Lung (tissue), 11 donors: ENCODE measurements at regions not wholly inside any gene's neighbourhood (a gene's known extent, or its start where the extent isn't known, plus 50 kb on each side); places are given as distances from the start of the nearest gene placed in this dataset.

Experiments
- ATAC-seq: fragments of 200-7000 bp; cut with Tn5 transposase; one replicate; pipeline ENCODE4 v1.9.1; 2020; ENCODE audit warnings: moderate number of reproducible peaks; ENCODE audit not compliant: insufficient read depth, low FRiP score
- DNase-seq, 3 donors: peaks; one replicate each; pipeline ENCODE4 v3.0.0-alpha.2; 2013 to 2017
- H3K27ac ChIP-seq, 2 donors: one replicate each; pipeline ENCODE4 v1.5.1; 2013; ENCODE audit warnings: mild to moderate bottlenecking in 2 of 2, moderate library complexity in 2 of 2, control low read depth in 1 of 2, inconsistent platforms in 1 of 2, low read depth in 1 of 2, low read length in 1 of 2
- H3K27me3 ChIP-seq, 3 donors: one replicate each; pipeline ENCODE4 v1.5.1; 2013; ENCODE audit warnings: low read length in 2 of 3; ENCODE audit not compliant: control insufficient read depth in 3 of 3, insufficient read depth in 3 of 3
- H3K36me3 ChIP-seq, 4 donors: one replicate each; pipeline ENCODE4 v1.5.1; 2013; ENCODE audit warnings: low read length in 4 of 4, mild to moderate bottlenecking in 1 of 4, moderate library complexity in 1 of 4; ENCODE audit not compliant: control insufficient read depth in 4 of 4, insufficient read depth in 4 of 4
- H3K4me1 ChIP-seq, 5 donors: one replicate each; pipeline ENCODE4 v1.5.1; 2013; ENCODE audit warnings: low read length in 5 of 5, mild to moderate bottlenecking in 2 of 5, moderate library complexity in 1 of 5; ENCODE audit not compliant: control insufficient read depth in 5 of 5, insufficient read depth in 5 of 5
- H3K4me3 ChIP-seq: one replicate; pipeline ENCODE4 v1.5.1; 2013; ENCODE audit warnings: mild to moderate bottlenecking, control low read depth, moderate library complexity
- H3K9ac ChIP-seq, 2 donors: one replicate each; pipeline ENCODE4 v1.5.1; 2013; ENCODE audit warnings: low read length in 2 of 2, control low read depth in 1 of 2; ENCODE audit not compliant: insufficient read depth in 1 of 2
- H3K9me3 ChIP-seq, 4 donors: one replicate each; pipeline ENCODE4 v1.5.1; 2013; ENCODE audit warnings: low read length in 3 of 4, mild to moderate bottlenecking in 1 of 4, moderate library complexity in 1 of 4; ENCODE audit not compliant: control insufficient read depth in 4 of 4, insufficient read depth in 3 of 4
- CTCF ChIP-seq: IDR thresholded peaks from 2 replicates; pipeline ENCODE4 v1.5.1; 2012; ENCODE audit warnings: mild to moderate bottlenecking; ENCODE audit errors: control extremely low read depth, extremely low read depth
- WGBS, 2 donors: extraction: QIAGEN DNeasy Blood & Tissue Kit; methylation state at CpG; one replicate each; pipeline ENCODE4 v1.1.7; 2013; 5-methylcytosine and 5-hydroxymethylcytosine counted together
- donor health status: control.
- donor health status: control.
- donor health status: Bipolar disorder and iron deficiency.
- donor health status: healthy.
- donor health status: DM: yes; HTN: yes; CAD: no.

- TF ChIP-seq CTCF = no peak
- no peak overlapping the region for H3K9ac ChIP-seq
- H3K9me3 ChIP-seq = peaks cover 0 to 11% (median 5%) of the 10 kb centered on the region in 4 donors
- no peak overlapping the region for H3K4me3 ChIP-seq
- WGBS, 2 donors = 78 to 90% methylated on average over 1 of the region's 1 CpG
- no peaks in the 10 kb centered on the region for H3K27me3 ChIP-seq
- ATAC-seq (no peak), DNase-seq (no peak)
- H3K36me3 ChIP-seq = no peaks in the 10 kb centered on the region
- H3K4me1 ChIP-seq = no peaks in the 10 kb centered on the region
- no peak overlapping the region for H3K27ac ChIP-seq
Observed at GRCh38 chr1:73331726-73332125, 866.2 kb downstream of the LRRIQ3 start.

GRCh38 chr1:73327998-73328397, 870.0 kb downstream of the LRRIQ3 start:
- no peak overlapping the region for H3K9ac ChIP-seq
- H3K27me3 ChIP-seq = no peaks in the 10 kb centered on the region
- WGBS, 2 donors = 89 to 94% methylated on average over 3 of the region's 3 CpGs
- H3K4me1 ChIP-seq = no peaks in the 10 kb centered on the region
- DNase-seq (no peak), ATAC-seq (no peak)
- H3K36me3 ChIP-seq = no peaks in the 10 kb centered on the region
- no peak overlapping the region for H3K4me3 ChIP-seq
- H3K9me3 ChIP-seq = peaks cover 0 to 23% (median 9%) of the 10 kb centered on the region in 4 donors
- no peak overlapping the region for H3K27ac ChIP-seq
- TF ChIP-seq CTCF = no peak

GRCh38 chr1:73327180-73327793, 870.7 kb downstream of the LRRIQ3 start:
- 87 to 88% methylated on average over 3 of the region's 3 CpGs for WGBS, 2 donors
- TF ChIP-seq CTCF = no peak
- no peak for ATAC-seq

GRCh38 chr1:73326663-73327062, 871.3 kb downstream of the LRRIQ3 start:
- no peaks in the 10 kb centered on the region for H3K4me1 ChIP-seq
- no peak overlapping the region for H3K27ac ChIP-seq
- 88 to 92% methylated on average over 5 of the region's 5 CpGs for WGBS, 2 donors
- ATAC-seq (no peak), DNase-seq (no peak)
- H3K27me3 ChIP-seq = no peaks in the 10 kb centered on the region
- TF ChIP-seq CTCF = no peak
- no peaks in the 10 kb centered on the region for H3K36me3 ChIP-seq
- no peak overlapping the region for H3K4me3 ChIP-seq
- H3K9me3 ChIP-seq = peaks cover 0 to 18% (median 9%) of the 10 kb centered on the region in 4 donors
- no peak overlapping the region for H3K9ac ChIP-seq

More at GRCh38 chr1:73327180-73327793, 870.7 kb downstream of the LRRIQ3 start:
- H3K27me3 ChIP-seq = no peaks in the 10 kb centered on the region
- H3K27ac ChIP-seq = no peak overlapping the region
- H3K4me3 ChIP-seq = no peak overlapping the region
- H3K4me1 ChIP-seq = no peaks in the 10 kb centered on the region
- no peaks in the 10 kb centered on the region for H3K36me3 ChIP-seq
- no peak overlapping the region for H3K9ac ChIP-seq
- H3K9me3 ChIP-seq = peaks cover 0 to 23% (median 9%) of the 10 kb centered on the region in 4 donors
- no peak for DNase-seq
